22Rv1 (cell line): ENCODE measurements at regions not wholly inside any gene's neighbourhood (a gene's known extent, or its start where the extent isn't known, plus 50 kb on each side); places are given as distances from the start of the nearest gene placed in this dataset.

ENCODE experiments used
- H3K27ac ChIP-seq: fragments of 450-650 bp; 2 replicates; pipeline ENCODE4 v1.5.1; 2017
- CTCF ChIP-seq: fragments of 450-650 bp; IDR thresholded peaks from 2 replicates; pipeline ENCODE4 v1.5.1; 2017; ENCODE audit warnings: mild to moderate bottlenecking
- ZFX ChIP-seq: fragments of 450-650 bp; IDR thresholded peaks from 2 replicates; pipeline ENCODE4 v1.6.1; 2017; ENCODE audit warnings: antibody characterized with exemption, borderline replicate concordance

GRCh38 chr6:155895641-155896040 is 440.0 kb upstream of the NOX3 start:
- TF ChIP-seq CTCF (no peak), ZFX (no peak)

GRCh38 chr6:155894758-155895157 is 439.1 kb upstream of the NOX3 start:
- no peak overlapping the region for H3K27ac ChIP-seq
- no peak for TF ChIP-seq ZFX
- TF ChIP-seq CTCF, result no peak

More at GRCh38 chr6:155895641-155896040, 440.0 kb upstream of the NOX3 start:
- no peak overlapping the region for H3K27ac ChIP-seq

DNA sequence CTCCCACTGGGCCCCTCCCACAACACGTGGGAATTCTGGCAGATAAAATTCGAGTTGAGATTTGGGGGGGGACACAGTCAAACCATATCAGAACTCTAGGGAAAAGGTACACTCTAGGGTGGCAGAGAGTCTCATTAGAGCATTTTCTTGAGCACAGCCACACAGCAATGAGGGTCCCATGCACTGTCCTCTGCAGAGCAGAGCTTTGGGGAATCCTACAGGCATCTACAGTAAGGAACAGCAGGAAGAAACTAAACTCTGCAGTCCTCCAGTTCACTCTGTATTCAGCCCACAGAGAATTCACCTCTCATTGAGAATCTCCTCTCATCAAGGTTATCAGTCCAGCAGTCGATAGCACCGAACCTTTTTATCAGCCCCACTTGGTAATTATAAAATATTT is 438.6 kb upstream of the NOX3 start:
- H3K27ac ChIP-seq, result no peak overlapping the region
- no peak for TF ChIP-seq CTCF
- TF ChIP-seq ZFX, result no peak

DNA sequence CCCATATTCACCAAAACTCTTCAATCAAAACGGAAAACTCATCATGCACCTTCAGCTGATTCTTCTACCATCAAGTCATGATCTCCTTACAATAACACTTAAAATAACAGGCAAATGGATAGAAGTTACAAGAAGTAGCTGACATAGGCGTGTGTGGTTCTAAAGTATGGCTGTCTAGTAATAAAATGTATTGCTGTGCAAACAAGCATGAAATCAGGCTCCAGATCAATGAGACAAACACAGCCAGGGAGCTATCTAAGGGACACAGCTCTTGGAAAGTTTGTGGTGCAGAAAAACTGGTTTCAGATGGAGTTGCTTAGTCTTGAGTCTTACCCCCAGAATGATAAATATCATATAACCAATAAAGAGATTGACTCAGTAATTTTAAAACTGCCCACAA is 434.8 kb upstream of the NOX3 start:
- H3K27ac ChIP-seq, result no peak overlapping the region
- TF ChIP-seq CTCF (no peak), ZFX (no peak)

- TF ChIP-seq ZFX (no peak), CTCF (no peak)
- H3K27ac ChIP-seq, result no peak overlapping the region
Measured at GRCh38 chr6:155889410-155889809, 433.8 kb upstream of the NOX3 start.

- H3K27ac ChIP-seq, result no peak overlapping the region
- TF ChIP-seq ZFX (no peak), CTCF (no peak)
Measured at GRCh38 chr6:155887421-155887820, 431.8 kb upstream of the NOX3 start.

GRCh38 chr6:155883741-155884140 is 428.1 kb upstream of the NOX3 start:
- no peak overlapping the region for H3K27ac ChIP-seq
- TF ChIP-seq ZFX (no peak), CTCF (no peak)
